ENCODE measurements at regions not wholly inside any gene's neighbourhood (a gene's known extent, or its start where the extent isn't known, plus 50 kb on each side); places are given as distances from the start of the nearest gene placed in this dataset.
"Not testable (repeated sequence)": the region's sequence is repeated elsewhere in the genome, so short reads cannot be mapped to it uniquely, and the experiment has no call there.

DNA sequence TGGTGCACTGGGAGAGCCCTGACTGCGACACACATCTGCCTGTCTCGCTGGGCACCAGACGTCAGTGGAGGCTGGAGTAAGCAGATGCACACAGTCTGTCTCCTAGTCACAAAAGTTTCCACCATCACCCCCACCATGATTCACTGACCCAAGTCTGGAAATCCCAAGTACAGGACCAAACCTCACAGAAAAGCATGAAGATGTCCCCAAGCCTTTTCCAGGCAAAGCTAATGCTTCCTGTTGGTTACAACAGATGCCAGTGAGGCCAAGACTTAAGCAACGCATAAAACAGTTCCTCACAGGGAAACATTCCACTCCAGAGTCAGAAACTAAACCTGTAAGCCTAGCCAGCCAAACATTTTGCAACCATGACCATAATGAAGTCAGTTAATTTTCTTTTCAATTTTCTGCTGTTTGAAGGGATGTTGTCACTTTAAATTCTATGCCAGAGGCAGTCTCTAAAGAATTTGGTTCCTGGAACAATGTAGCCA, 259.3 kb upstream of the SLC30A5 start:
- H3K4me1 Mint-ChIP-seq (ENCODE audit: low read depth): no peaks in the 10 kb centered on the region
- CTCF ChIA-PET: no interaction called here
- intact Hi-C loops (cut with micrococcal nuclease): no loop called here
- H3K4me3 Mint-ChIP-seq: no peak overlapping the region
- no peaks in the 10 kb centered on the region for H3K36me3 Mint-ChIP-seq (ENCODE audit: low read depth)
- H3K27ac Mint-ChIP-seq: no peak overlapping the region
- no peaks in the 10 kb centered on the region for H3K27me3 Mint-ChIP-seq (ENCODE audit: low read depth)
- no peak for DNase-seq
- no peaks in the 10 kb centered on the region for H3K9me3 Mint-ChIP-seq

GRCh38 chr5:68838157-68838718, 255.6 kb upstream of the SLC30A5 start:
- CTCF ChIA-PET: no interaction called here
- no peak for DNase-seq
- intact Hi-C loops (cut with micrococcal nuclease): no loop called here
- Mint-ChIP-seq H3K27me3 (ENCODE audit: low read depth) (no peaks in the 10 kb centered on the region), H3K4me1 (ENCODE audit: low read depth) (no peaks in the 10 kb centered on the region), H3K27ac (no peak overlapping the region), H3K36me3 (ENCODE audit: low read depth) (no peaks in the 10 kb centered on the region), H3K9me3 (no peaks in the 10 kb centered on the region), H3K4me3 (no peak overlapping the region)

DNA sequence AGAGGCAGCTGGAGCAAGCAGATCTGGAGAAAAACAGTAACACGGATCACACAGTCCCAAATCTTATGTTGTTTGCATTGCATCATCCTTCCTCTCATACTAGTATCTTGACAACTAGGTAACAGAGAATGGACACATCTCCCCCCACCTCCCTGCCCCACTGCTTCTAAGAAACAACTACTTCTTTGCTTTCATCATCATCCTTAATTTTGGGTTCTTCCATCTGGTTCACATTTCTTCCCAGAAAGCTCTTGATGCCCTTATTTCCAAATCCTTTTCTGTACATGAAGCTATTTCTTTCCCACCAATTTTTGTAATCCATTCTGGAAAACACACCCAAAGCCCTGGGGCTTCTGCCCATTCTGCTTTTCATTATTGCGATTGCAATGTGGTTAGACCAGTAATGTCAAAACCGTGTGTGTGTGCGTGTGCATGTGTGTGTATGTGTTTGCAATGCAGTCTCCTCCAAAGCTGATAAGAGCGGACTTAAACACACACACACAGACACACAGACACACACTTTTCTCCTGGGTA, 254.7 kb upstream of the SLC30A5 start:
- Mint-ChIP-seq H3K4me3 (no peak overlapping the region), H3K27me3 (ENCODE audit: low read depth) (no peaks in the 10 kb centered on the region), H3K4me1 (ENCODE audit: low read depth) (no peaks in the 10 kb centered on the region), H3K9me3 (no peaks in the 10 kb centered on the region), H3K36me3 (ENCODE audit: low read depth) (no peaks in the 10 kb centered on the region), H3K27ac (no peak overlapping the region)
- CTCF ChIA-PET: no interaction called here
- intact Hi-C loops (cut with micrococcal nuclease): no loop called here
- no peak for DNase-seq

DNA sequence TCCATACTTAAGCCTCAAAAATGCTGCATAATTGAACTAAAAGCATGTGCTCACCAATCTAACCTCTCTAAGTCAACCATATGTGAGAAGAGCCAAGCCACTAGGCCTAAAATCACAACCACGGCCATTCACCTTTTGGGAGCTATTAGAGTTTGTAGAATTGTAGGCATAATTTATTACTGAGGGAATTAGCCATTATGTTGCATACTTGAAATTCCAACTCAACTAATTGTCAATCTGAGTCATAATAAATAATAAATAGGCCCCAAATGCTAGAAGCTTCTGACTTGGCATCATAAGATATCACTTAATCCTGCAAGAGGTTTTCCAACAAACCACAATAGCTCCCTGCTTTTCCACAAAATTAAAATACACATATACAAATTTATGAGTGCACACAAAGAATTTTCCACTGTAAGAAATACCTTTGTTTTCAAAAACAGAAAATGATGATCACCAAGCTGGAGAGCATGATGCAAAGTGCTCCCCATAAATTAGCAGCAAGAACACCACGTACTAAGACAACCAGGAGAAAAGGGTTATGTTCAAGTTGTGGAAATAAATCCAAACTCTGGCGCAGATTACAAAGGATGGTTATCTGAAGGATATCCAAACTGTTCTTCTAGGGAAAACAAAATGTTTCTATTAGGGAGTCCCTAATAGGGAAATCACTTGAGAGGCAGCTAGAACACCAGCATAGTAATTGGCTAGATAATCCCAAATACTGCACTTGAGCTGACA, 250.0 kb upstream of the SLC30A5 start:
- CTCF ChIA-PET: no interaction called here
- H3K9me3 Mint-ChIP-seq: no peaks in the 10 kb centered on the region
- H3K27ac Mint-ChIP-seq: no peak overlapping the region
- no peaks in the 10 kb centered on the region for H3K27me3 Mint-ChIP-seq (ENCODE audit: low read depth)
- intact Hi-C loops (cut with micrococcal nuclease): no loop called here
- no peak overlapping the region for H3K4me3 Mint-ChIP-seq
- no peak for DNase-seq
- no peaks in the 10 kb centered on the region for H3K36me3 Mint-ChIP-seq (ENCODE audit: low read depth)
- no peaks in the 10 kb centered on the region for H3K4me1 Mint-ChIP-seq (ENCODE audit: low read depth)

GRCh38 chr5:68845131-68845530, 248.7 kb upstream of the SLC30A5 start:
- no peak for DNase-seq
- Mint-ChIP-seq H3K36me3 (ENCODE audit: low read depth) (no peaks in the 10 kb centered on the region), H3K27ac (no peak overlapping the region), H3K4me1 (ENCODE audit: low read depth) (no peaks in the 10 kb centered on the region), H3K27me3 (ENCODE audit: low read depth) (no peaks in the 10 kb centered on the region), H3K9me3 (no peaks in the 10 kb centered on the region), H3K4me3 (no peak overlapping the region)
- intact Hi-C loops (cut with micrococcal nuclease): no loop called here
- CTCF ChIA-PET: no interaction called here

- intact Hi-C loops (cut with micrococcal nuclease): no loop called here
- Mint-ChIP-seq H3K9me3 (no peaks in the 10 kb centered on the region), H3K4me1 (ENCODE audit: low read depth) (no peaks in the 10 kb centered on the region), H3K36me3 (ENCODE audit: low read depth) (no peaks in the 10 kb centered on the region), H3K27ac (no peak overlapping the region), H3K27me3 (ENCODE audit: low read depth) (no peaks in the 10 kb centered on the region), H3K4me3 (no peak overlapping the region)
- DNase-seq: no peak
- CTCF ChIA-PET: no interaction called here
These were observed 247.0 kb upstream of the SLC30A5 start for GRCh38 chr5:68846828-68847227.

DNA sequence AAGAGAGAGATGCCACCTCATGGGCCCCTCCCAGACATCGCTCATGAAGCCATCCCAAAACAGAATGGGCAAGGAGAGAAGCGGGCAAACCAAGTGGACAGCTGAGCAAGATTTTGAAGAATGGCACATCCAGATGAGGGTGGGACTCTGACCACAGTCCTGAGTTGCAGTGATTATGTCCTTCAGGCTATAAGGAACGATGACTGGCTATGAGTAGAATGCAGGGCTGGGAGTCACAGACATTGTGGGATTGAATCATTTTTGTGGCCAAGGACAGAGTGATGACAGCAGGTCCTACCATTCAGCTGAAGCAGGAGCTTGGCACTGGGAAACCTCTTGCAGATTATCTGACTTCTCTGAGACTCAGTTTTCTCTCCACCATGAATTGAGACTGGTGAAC, 245.7 kb upstream of the SLC30A5 start:
- H3K27me3 Mint-ChIP-seq (ENCODE audit: low read depth): no peaks in the 10 kb centered on the region
- CTCF ChIA-PET: no interaction called here
- H3K4me1 Mint-ChIP-seq (ENCODE audit: low read depth): no peaks in the 10 kb centered on the region
- H3K9me3 Mint-ChIP-seq: no peaks in the 10 kb centered on the region
- no peaks in the 10 kb centered on the region for H3K36me3 Mint-ChIP-seq (ENCODE audit: low read depth)
- H3K4me3 Mint-ChIP-seq: no peak overlapping the region
- intact Hi-C loops (cut with micrococcal nuclease): no loop called here
- no peak for DNase-seq
- no peak overlapping the region for H3K27ac Mint-ChIP-seq

GRCh38 chr5:68849103-68849502, 244.7 kb upstream of the SLC30A5 start:
- Mint-ChIP-seq H3K4me1 (ENCODE audit: low read depth) (no peaks in the 10 kb centered on the region), H3K36me3 (ENCODE audit: low read depth) (no peaks in the 10 kb centered on the region), H3K9me3 (no peaks in the 10 kb centered on the region), H3K27ac (no peak overlapping the region), H3K4me3 (no peak overlapping the region), H3K27me3 (ENCODE audit: low read depth) (no peaks in the 10 kb centered on the region)
- CTCF ChIA-PET: no interaction called here
- no peak for DNase-seq
- intact Hi-C loops (cut with micrococcal nuclease): no loop called here

DNA sequence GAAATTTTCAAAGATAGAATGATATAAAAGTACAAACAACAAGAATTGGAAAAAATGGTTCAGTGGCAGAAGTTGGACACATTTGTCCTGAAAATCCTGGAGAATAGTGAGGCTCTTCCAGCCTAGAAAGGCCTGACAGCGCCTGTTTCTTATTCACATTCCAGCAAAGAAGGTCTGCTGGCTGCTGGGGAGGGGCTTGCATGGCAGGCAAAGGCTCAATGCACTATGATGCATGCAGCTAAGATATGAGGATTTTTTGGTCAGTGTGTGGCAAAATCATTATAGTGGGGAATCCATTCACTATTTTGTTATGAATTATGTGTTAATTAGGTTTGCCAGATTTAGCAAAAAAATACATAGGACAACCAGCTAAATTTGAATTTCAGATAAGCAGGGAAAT, 243.9 kb upstream of the SLC30A5 start:
- H3K4me1 Mint-ChIP-seq (ENCODE audit: low read depth): no peaks in the 10 kb centered on the region
- CTCF ChIA-PET: no interaction called here
- H3K9me3 Mint-ChIP-seq: no peaks in the 10 kb centered on the region
- H3K4me3 Mint-ChIP-seq: no peak overlapping the region
- intact Hi-C loops (cut with micrococcal nuclease): no loop called here
- no peak overlapping the region for H3K27ac Mint-ChIP-seq
- H3K36me3 Mint-ChIP-seq (ENCODE audit: low read depth): no peaks in the 10 kb centered on the region
- DNase-seq: no peak
- H3K27me3 Mint-ChIP-seq (ENCODE audit: low read depth): no peaks in the 10 kb centered on the region

- CTCF ChIA-PET: no interaction called here
- no peak for DNase-seq
- Mint-ChIP-seq H3K27ac (no peak overlapping the region), H3K4me1 (ENCODE audit: low read depth) (no peaks in the 10 kb centered on the region), H3K27me3 (ENCODE audit: low read depth) (no peaks in the 10 kb centered on the region), H3K9me3 (peaks cover 6% of the 10 kb centered on the region), H3K4me3 (no peak overlapping the region), H3K36me3 (ENCODE audit: low read depth) (no peaks in the 10 kb centered on the region)
- intact Hi-C loops (cut with micrococcal nuclease): no loop called here
These were observed 232.7 kb upstream of the SLC30A5 start for GRCh38 chr5:68861099-68861498.

GRCh38 chr5:68862560-68862959, 231.3 kb upstream of the SLC30A5 start:
- CTCF ChIA-PET: no interaction called here
- Mint-ChIP-seq H3K27ac (no peak overlapping the region), H3K36me3 (ENCODE audit: low read depth) (no peaks in the 10 kb centered on the region), H3K4me1 (ENCODE audit: low read depth) (no peaks in the 10 kb centered on the region), H3K9me3 (peaks cover 5% of the 10 kb centered on the region), H3K27me3 (ENCODE audit: low read depth) (no peaks in the 10 kb centered on the region), H3K4me3 (no peak overlapping the region)
- intact Hi-C loops (cut with micrococcal nuclease): no loop called here
- no peak for DNase-seq

GRCh38 chr5:68865192-68865591, 228.6 kb upstream of the SLC30A5 start:
- H3K27ac Mint-ChIP-seq; H3K9me3 Mint-ChIP-seq; DNase-seq; H3K4me3 Mint-ChIP-seq; H3K27me3 Mint-ChIP-seq (ENCODE audit: low read depth); H3K4me1 Mint-ChIP-seq (ENCODE audit: low read depth); H3K36me3 Mint-ChIP-seq (ENCODE audit: low read depth); intact Hi-C loops (cut with micrococcal nuclease): not testable (repeated sequence)
- CTCF ChIA-PET: interaction anchor here (0.5 kb wide), 1 partner anchor 104 kb away, joined by 5 read pairs; no protein-coding TSS in a partner anchor

Measured in activated naive CD4-positive, alpha-beta T cell treated with anti-CD3 and anti-CD28 coated beads for 36 hours (primary cell).